Adipose tissue (tissue), 3 donors: ENCODE measurements at regions not wholly inside any gene's neighbourhood (a gene's known extent, or its start where the extent isn't known, plus 50 kb on each side); places are given as distances from the start of the nearest gene placed in this dataset.
"Not testable (repeated sequence)": the region's sequence is repeated elsewhere in the genome, so short reads cannot be mapped to it uniquely, and the experiment has no call there.

Experiments
- H3K27ac ChIP-seq: one replicate; pipeline ENCODE4 v1.5.1; 2013; ENCODE audit warnings: low read depth, low read length
- WGBS, 3 donors: extraction: QIAGEN DNeasy Blood & Tissue Kit; methylation state at CpG; one replicate each; pipeline ENCODE4 v1.1.7; 2013; 5-methylcytosine and 5-hydroxymethylcytosine counted together
- donor health status: healthy with polysubstance abuse.
- donor health status: Bipolar disorder and iron deficiency.
- donor health status: healthy.

- no peak overlapping the region for H3K27ac ChIP-seq
- 54 to 81% (median 55%) methylated on average over 5 of the region's 5 CpGs for WGBS, 3 donors
These were observed 385.8 kb downstream of the DLEU7 start for GRCh38 chr13:50457415-50458393.

GRCh38 chr13:50459046-50459445 is 384.4 kb downstream of the DLEU7 start:
- WGBS, 3 donors = 83 to 95% (median 95%) methylated on average over 2 of the region's 2 CpGs
- no peak overlapping the region for H3K27ac ChIP-seq

GRCh38 chr13:50459658-50460057 is 383.8 kb downstream of the DLEU7 start:
- no peak overlapping the region for H3K27ac ChIP-seq

- H3K27ac ChIP-seq = no peak overlapping the region
- WGBS, 3 donors = 58 to 77% (median 61%) methylated on average over 1 of the region's 1 CpG
These were observed 383.1 kb downstream of the DLEU7 start for GRCh38 chr13:50460358-50460757.

- no peak overlapping the region for H3K27ac ChIP-seq
- 79 to 90% (median 83%) methylated on average over 3 of the region's 3 CpGs for WGBS, 3 donors
These were observed 382.3 kb downstream of the DLEU7 start for GRCh38 chr13:50461189-50461588.

GRCh38 chr13:50463719-50464118 is 379.8 kb downstream of the DLEU7 start:
- no peak overlapping the region for H3K27ac ChIP-seq
- 89 to 96% (median 92%) methylated on average over 3 of the region's 3 CpGs for WGBS, 3 donors

- no peak overlapping the region for H3K27ac ChIP-seq
- 86 to 93% (median 93%) methylated on average over 10 of the region's 10 CpGs for WGBS, 3 donors
These were observed 378.9 kb downstream of the DLEU7 start for GRCh38 chr13:50464349-50465251.

- WGBS, 3 donors = 75 to 92% (median 90%) methylated on average over 6 of the region's 6 CpGs
- H3K27ac ChIP-seq = no peak overlapping the region
These were observed 377.0 kb downstream of the DLEU7 start for GRCh38 chr13:50466456-50466855.

GRCh38 chr13:50467156-50468110 is 376.1 kb downstream of the DLEU7 start:
- WGBS, 3 donors = 64 to 78% (median 73%) methylated on average over 11 of the region's 11 CpGs
- no peak overlapping the region for H3K27ac ChIP-seq

- 84 to 88% (median 86%) methylated on average over 13 of the region's 13 CpGs for WGBS, 3 donors
- no peak overlapping the region for H3K27ac ChIP-seq
These were observed 374.4 kb downstream of the DLEU7 start for GRCh38 chr13:50468849-50469669.

- 90 to 100% (median 98%) methylated on average over 1 of the region's 3 CpGs for WGBS, 3 donors
- H3K27ac ChIP-seq = not testable (repeated sequence)
These were observed 370.4 kb downstream of the DLEU7 start for GRCh38 chr13:50473050-50473449.

- H3K27ac ChIP-seq = no peak overlapping the region
- WGBS, 3 donors = 85 to 88% (median 88%) methylated on average over 2 of the region's 2 CpGs
These were observed 369.3 kb downstream of the DLEU7 start for GRCh38 chr13:50474088-50474662.

GRCh38 chr13:50476577-50477285 is 366.8 kb downstream of the DLEU7 start:
- 47 to 69% (median 56%) methylated on average over 5 of the region's 5 CpGs for WGBS, 3 donors
- no peak overlapping the region for H3K27ac ChIP-seq

- no peak overlapping the region for H3K27ac ChIP-seq
These were observed 361.6 kb downstream of the DLEU7 start for GRCh38 chr13:50481936-50482335.

GRCh38 chr13:50483416-50483815 is 360.1 kb downstream of the DLEU7 start:
- 36 to 83% (median 63%) methylated on average over 3 of the region's 3 CpGs for WGBS, 3 donors
- H3K27ac ChIP-seq = no peak overlapping the region

- 51 to 85% (median 77%) methylated on average over 12 of the region's 12 CpGs for WGBS, 3 donors
- no peak overlapping the region for H3K27ac ChIP-seq
These were observed 358.9 kb downstream of the DLEU7 start for GRCh38 chr13:50484472-50485113.
